Neutrophil (primary cell): ENCODE measurements at regions not wholly inside any gene's neighbourhood (a gene's known extent, or its start where the extent isn't known, plus 50 kb on each side); places are given as distances from the start of the nearest gene placed in this dataset.
"Not testable (repeated sequence)": the region's sequence is repeated elsewhere in the genome, so short reads cannot be mapped to it uniquely, and the experiment has no call there.

Experiments used
- H3K27ac ChIP-seq: fragments of 200-600 bp; sonication (generic); 2 replicates; pipeline ENCODE4 v1.5.1; 2016; ENCODE audit warnings: mild to moderate bottlenecking, moderate library complexity
- H3K27me3 ChIP-seq: fragments of 200-600 bp; sonication (generic); 2 replicates; pipeline ENCODE4 v1.6.0; 2016; ENCODE audit warnings: mild to moderate bottlenecking
- H3K36me3 ChIP-seq: fragments of 200-600 bp; sonication (generic); 2 replicates; pipeline ENCODE4 v1.5.1; 2017
- H3K4me1 ChIP-seq, 2 experiments: fragments of 200-600 bp in 1 of 2; sonication (generic) in 1 of 2; 1 replicate in 1 of 2; 2 replicates in 1 of 2; pipeline versions ENCODE4 v1.5.1 to v1.6.1; 2013 to 2016; ENCODE audit warnings: low read depth in 1 of 2, low read length in 1 of 2, mild to moderate bottlenecking in 1 of 2, moderate library complexity in 1 of 2; ENCODE audit not compliant: control insufficient read depth in 1 of 2, insufficient read depth in 1 of 2
- H3K4me3 ChIP-seq, 2 experiments: fragments of 200-600 bp in 1 of 2; sonication (generic) in 1 of 2; 1 replicate in 1 of 2; 2 replicates in 1 of 2; pipeline ENCODE4 v1.5.1; 2013 to 2016; ENCODE audit warnings: low read depth in 1 of 2, low read length in 1 of 2, mild to moderate bottlenecking in 1 of 2, moderate library complexity in 1 of 2
- H3K9me3 ChIP-seq: fragments of 200-600 bp; sonication (generic); 2 replicates; pipeline ENCODE4 v1.5.1; 2016
- TF ChIP-seq, protein P1 (sequence below): fragments of 200-600 bp; sonication (generic); IDR thresholded peaks from 2 replicates; pipeline ENCODE4 v1.5.1; 2016; ENCODE audit warnings: antibody characterized with exemption

DNA sequence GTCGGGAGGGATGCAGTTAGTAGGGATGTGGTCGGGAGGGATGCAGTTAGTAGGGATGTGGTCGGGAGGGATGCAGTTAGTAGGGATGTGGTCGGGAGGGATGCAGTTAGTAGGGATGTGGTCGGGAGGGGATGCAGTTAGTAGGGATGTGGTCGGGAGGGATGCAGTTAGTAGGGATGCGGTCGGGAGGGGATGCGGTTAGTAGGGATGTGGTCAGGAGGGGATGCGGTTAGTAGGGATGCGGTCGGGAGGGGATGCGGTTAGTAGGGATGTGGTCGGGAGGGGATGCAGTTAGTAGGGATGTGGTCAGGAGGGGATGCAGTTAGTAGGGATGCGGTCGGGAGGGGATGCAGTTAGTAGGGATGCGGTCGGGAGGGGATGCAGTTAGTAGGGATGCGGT, 96.2 kb downstream of the BDH1 start:
- H3K36me3 ChIP-seq, H3K9me3 ChIP-seq, H3K27ac ChIP-seq, H3K4me3 ChIP-seq: not testable (repeated sequence)
- H3K4me1 ChIP-seq: peaks cover 9 to 10% of the 10 kb centered on the region in 2 experiments
- peaks cover 39% of the 10 kb centered on the region for H3K27me3 ChIP-seq

DNA sequence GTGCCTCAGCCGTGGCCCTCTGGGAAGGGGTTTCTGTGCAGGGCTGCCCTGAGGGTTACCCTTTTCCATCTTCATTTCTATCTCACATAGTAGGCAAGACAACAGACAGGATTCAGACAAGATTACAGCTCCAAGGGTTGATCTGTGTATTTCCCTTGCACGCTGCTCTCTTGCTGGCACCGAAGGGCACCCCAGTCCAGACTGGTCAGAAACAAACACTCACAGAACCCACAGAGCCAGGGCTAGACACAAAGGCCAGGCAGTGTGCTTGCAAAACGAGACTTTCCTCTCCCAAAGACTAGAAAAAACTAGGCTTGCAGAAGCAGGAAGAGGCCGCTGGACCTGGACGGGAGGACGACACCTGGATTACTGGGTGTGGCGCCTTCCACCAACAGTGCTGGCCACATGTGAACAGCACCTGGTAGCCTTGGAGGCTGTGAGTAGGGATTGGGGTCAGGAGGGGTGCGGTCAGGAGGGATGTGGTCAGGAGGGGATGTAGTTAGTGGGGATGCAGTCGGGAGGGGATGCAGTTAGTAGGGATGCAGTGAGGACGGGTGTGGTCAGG, 96.8 kb downstream of the BDH1 start:
- H3K27me3 ChIP-seq: peaks cover 40% of the 10 kb centered on the region
- H3K36me3 ChIP-seq: no peaks in the 10 kb centered on the region
- TF ChIP-seq, protein P1, sequence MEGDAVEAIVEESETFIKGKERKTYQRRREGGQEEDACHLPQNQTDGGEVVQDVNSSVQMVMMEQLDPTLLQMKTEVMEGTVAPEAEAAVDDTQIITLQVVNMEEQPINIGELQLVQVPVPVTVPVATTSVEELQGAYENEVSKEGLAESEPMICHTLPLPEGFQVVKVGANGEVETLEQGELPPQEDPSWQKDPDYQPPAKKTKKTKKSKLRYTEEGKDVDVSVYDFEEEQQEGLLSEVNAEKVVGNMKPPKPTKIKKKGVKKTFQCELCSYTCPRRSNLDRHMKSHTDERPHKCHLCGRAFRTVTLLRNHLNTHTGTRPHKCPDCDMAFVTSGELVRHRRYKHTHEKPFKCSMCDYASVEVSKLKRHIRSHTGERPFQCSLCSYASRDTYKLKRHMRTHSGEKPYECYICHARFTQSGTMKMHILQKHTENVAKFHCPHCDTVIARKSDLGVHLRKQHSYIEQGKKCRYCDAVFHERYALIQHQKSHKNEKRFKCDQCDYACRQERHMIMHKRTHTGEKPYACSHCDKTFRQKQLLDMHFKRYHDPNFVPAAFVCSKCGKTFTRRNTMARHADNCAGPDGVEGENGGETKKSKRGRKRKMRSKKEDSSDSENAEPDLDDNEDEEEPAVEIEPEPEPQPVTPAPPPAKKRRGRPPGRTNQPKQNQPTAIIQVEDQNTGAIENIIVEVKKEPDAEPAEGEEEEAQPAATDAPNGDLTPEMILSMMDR: no peak
- peaks cover 9 to 10% of the 10 kb centered on the region in 2 experiments for H3K4me1 ChIP-seq
- H3K9me3 ChIP-seq: no peaks in the 10 kb centered on the region
- no peak overlapping the region for H3K27ac ChIP-seq
- H3K4me3 ChIP-seq: no peak overlapping the region

DNA sequence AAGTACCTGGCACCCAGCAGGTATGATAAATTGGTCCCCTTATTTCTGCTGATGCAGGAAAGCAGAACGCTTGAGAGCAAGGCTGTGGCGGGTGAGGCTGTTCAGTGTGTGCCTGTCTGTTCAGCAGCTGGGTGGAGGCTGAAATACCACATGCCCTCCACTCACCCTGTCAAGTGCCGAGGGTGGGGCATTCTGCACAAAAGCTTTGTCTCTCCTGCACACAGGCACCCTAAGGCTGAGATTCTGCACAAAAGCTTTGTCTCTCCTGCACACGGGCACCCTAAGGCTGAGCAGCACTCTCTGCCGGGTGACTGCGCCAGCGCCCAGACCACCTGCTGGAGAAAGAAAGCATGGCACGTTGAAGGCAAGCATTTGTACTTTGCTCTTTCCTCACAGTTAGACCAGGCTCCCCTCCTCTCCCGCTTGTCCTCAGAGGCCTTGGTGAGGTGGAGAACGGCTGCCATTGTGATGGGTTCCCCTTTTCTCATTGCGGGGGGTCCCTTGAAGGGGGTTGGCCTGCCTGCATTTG, 97.5 kb downstream of the BDH1 start:
- Histone ChIP-seq H3K4me3 (no peak overlapping the region), H3K4me1 (peaks cover 9 to 10% of the 10 kb centered on the region in 2 experiments), H3K27me3 (peaks cover 41% of the 10 kb centered on the region), H3K9me3 (no peaks in the 10 kb centered on the region), H3K36me3 (no peaks in the 10 kb centered on the region), H3K27ac (no peak overlapping the region)
- TF ChIP-seq, protein P1: no peak

DNA sequence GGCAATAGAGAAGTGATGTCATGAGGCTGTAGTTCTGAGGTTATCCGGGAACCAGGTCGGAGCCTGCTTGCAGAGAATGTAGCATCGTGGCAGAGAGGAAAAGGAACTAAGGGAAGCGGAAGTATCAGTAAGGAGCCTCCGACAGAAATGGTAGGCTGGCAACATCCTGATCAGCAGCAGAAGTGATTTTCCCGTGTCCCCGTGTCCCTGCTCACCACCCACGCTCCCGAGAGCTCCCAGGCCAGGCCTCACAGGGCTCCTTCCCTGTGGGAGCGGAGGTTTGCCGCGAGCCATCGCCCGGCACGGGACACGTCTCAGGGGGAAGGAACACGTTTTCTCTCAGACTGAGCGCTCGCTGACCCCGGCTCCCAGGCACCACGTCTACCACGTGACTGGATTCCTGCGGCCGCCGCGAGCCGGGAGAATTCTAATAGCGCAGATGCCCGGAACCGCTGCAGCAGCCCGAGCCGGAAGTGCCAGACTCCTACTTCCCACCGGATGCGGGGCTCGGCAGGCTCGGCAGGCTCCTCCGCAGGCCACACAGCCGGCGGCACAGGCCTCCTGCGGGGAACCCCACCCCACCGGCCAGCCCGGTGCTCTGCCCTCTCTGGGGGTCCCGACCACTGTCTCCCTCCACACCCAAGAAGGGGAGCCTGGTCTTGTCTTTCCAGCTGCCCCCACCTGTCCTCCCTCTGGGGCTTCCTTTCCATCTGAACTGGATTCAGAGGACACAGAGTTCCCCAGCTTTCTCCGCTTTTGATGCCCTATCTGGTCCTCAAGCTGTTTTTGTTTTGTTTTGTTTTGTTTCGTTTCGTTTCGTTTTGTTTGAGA, 99.3 kb downstream of the BDH1 start:
- H3K4me1 ChIP-seq: peaks cover 9 to 10% of the 10 kb centered on the region in 2 experiments
- TF ChIP-seq, protein P1: no peak
- peak overlapping the region; percentile 52 to 62 for H3K4me3 ChIP-seq
- H3K27me3 ChIP-seq: peaks cover 43% of the 10 kb centered on the region
- peak overlapping the region; percentile 38 for H3K27ac ChIP-seq
- H3K36me3 ChIP-seq: no peaks in the 10 kb centered on the region
- H3K9me3 ChIP-seq: no peaks in the 10 kb centered on the region

DNA sequence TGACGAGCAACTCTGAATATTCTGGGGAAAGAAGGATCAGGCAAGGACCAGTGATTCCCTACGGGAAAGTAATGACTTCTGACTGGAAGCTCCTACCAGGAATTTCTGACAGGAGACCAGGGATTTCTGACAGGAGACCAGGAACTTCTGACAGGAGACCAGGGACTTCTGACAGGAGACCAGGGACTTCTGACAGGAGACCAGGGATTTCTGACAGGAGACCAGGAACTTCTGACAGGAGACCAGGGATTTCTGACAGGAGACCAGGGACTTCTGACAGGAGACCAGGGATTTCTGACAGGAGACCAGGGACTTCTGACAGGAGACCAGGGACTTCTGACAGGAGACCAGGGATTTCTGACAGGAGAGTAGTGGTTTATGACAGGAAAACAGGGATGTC, 100.9 kb downstream of the BDH1 start:
- not testable (repeated sequence) for H3K4me3 ChIP-seq, H3K9me3 ChIP-seq, H3K27ac ChIP-seq, H3K36me3 ChIP-seq
- Histone ChIP-seq H3K27me3 (peaks cover 45% of the 10 kb centered on the region), H3K4me1 (peaks cover 9 to 10% of the 10 kb centered on the region in 2 experiments)

DNA sequence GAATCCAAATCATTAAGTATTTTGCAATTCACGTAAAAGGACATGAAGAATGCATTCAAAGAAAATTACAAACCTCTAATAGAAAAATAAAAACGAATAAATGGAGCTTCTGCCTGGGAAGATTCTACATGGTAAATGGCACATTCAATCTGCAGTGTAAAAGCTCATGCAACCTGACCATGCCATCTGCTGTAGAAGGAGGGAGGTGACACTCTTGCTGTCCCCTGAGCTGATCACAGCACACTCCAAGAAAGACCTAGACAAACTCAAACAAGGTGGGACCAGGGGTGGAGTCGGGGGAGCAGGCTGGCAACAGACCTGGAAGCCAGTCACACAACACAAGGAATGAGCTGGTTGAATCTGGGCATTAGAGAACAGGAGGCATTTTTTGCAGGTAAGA, 101.8 kb downstream of the BDH1 start:
- no peak overlapping the region for H3K27ac ChIP-seq
- H3K9me3 ChIP-seq: no peaks in the 10 kb centered on the region
- peaks cover 45% of the 10 kb centered on the region for H3K27me3 ChIP-seq
- TF ChIP-seq, protein P1: no peak
- no peak overlapping the region for H3K4me3 ChIP-seq
- peaks cover 9 to 10% of the 10 kb centered on the region in 2 experiments for H3K4me1 ChIP-seq
- H3K36me3 ChIP-seq: no peaks in the 10 kb centered on the region
